ENCODE measurements at regions not wholly inside any gene's neighbourhood (a gene's known extent, or its start where the extent isn't known, plus 50 kb on each side); places are given as distances from the start of the nearest gene placed in this dataset.

DNA sequence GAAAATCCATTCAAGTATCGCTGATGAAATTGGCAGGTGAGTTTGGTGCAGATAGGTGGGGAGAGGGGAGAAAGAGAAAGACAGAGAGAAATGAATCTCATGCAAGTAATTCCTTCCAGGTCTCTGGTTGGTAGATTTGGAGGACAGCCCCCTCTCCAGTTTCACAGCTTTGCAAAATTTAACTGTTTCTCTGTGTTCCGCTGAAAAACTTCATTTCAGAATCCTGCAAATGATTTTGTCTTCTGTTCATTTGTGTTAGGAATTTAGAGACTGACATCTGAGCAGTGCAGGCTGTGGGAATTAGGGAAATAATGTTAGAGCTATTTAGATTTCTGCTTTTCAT is 328.5 kb downstream of the FBXW7 start:
- DNase-seq (ENCODE audit: extremely low spot score): no peak
- CTCF ChIA-PET: no interaction called here
- POLR2A ChIA-PET: no interaction called here
- TF ChIP-seq LEF1 (IDR thresholded peaks at IDR 0.05; ENCODE audit: borderline replicate concordance): no peak
- no peak for TF ChIP-seq FOXA1 (IDR thresholded peaks at IDR 0.05)
- TF ChIP-seq HDGF (IDR thresholded peaks at IDR 0.05; ENCODE audit: borderline replicate concordance): no peak
- TF ChIP-seq L3MBTL2 (conservative IDR thresholded peaks at IDR 0.05): no peak
- no peak for TF ChIP-seq FOXM1 (IDR thresholded peaks at IDR 0.05; ENCODE audit: borderline replicate concordance)
- TF ChIP-seq FOXK2 (IDR thresholded peaks at IDR 0.05): no peak
- no peak for TF ChIP-seq ELF4 (IDR thresholded peaks at IDR 0.05)
- no peak for TF ChIP-seq NFRKB (IDR thresholded peaks at IDR 0.05)
- TF ChIP-seq, protein P1, sequence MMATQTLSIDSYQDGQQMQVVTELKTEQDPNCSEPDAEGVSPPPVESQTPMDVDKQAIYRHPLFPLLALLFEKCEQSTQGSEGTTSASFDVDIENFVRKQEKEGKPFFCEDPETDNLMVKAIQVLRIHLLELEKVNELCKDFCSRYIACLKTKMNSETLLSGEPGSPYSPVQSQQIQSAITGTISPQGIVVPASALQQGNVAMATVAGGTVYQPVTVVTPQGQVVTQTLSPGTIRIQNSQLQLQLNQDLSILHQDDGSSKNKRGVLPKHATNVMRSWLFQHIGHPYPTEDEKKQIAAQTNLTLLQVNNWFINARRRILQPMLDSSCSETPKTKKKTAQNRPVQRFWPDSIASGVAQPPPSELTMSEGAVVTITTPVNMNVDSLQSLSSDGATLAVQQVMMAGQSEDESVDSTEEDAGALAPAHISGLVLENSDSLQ (IDR thresholded peaks at IDR 0.05): no peak
- no peak for TF ChIP-seq BHLHE40 (IDR thresholded peaks at IDR 0.05; ENCODE audit: borderline replicate concordance)
- TF ChIP-seq SP1 (IDR thresholded peaks at IDR 0.05): no peak

- ChIA-PET CTCF (no interaction called here), POLR2A (no interaction called here)
- TF ChIP-seq CTBP1 (IDR thresholded peaks at IDR 0.05; ENCODE audit: borderline replicate concordance) (no peak), ARNT (IDR thresholded peaks at IDR 0.05) (no peak), BHLHE40 (IDR thresholded peaks at IDR 0.05; ENCODE audit: borderline replicate concordance) (no peak), FOXA1 (IDR thresholded peaks at IDR 0.05) (no peak), FOXM1 (IDR thresholded peaks at IDR 0.05; ENCODE audit: borderline replicate concordance) (no peak), SP1 (IDR thresholded peaks at IDR 0.05) (no peak), FOXK2 (IDR thresholded peaks at IDR 0.05) (no peak), ZNF384 (IDR thresholded peaks at IDR 0.05) (no peak), L3MBTL2 (conservative IDR thresholded peaks at IDR 0.05) (no peak), NFRKB (IDR thresholded peaks at IDR 0.05) (no peak), ELF4 (IDR thresholded peaks at IDR 0.05) (no peak), TARDBP (IDR thresholded peaks at IDR 0.05) (no peak), SUZ12 (IDR thresholded peaks at IDR 0.05) (no peak), HDGF (IDR thresholded peaks at IDR 0.05; ENCODE audit: borderline replicate concordance) (no peak), LEF1 (IDR thresholded peaks at IDR 0.05; ENCODE audit: borderline replicate concordance) (no peak)
- TF ChIP-seq, protein P1 (IDR thresholded peaks at IDR 0.05): no peak
- DNase-seq (ENCODE audit: extremely low spot score): no peak
These were observed 329.1 kb downstream of the FBXW7 start for GRCh38 chr4:152206646-152207377.

GRCh38 chr4:152206185-152206584 is 329.7 kb downstream of the FBXW7 start:
- CTCF ChIA-PET: no interaction called here
- no peak for TF ChIP-seq CTBP1 (IDR thresholded peaks at IDR 0.05; ENCODE audit: borderline replicate concordance)
- no peak for TF ChIP-seq NFRKB (IDR thresholded peaks at IDR 0.05)
- no peak for TF ChIP-seq ZNF384 (IDR thresholded peaks at IDR 0.05)
- TF ChIP-seq L3MBTL2 (conservative IDR thresholded peaks at IDR 0.05): no peak
- TF ChIP-seq ELF4 (IDR thresholded peaks at IDR 0.05): no peak
- TF ChIP-seq, protein P1 (IDR thresholded peaks at IDR 0.05): no peak
- TF ChIP-seq SUZ12 (IDR thresholded peaks at IDR 0.05): no peak
- no peak for TF ChIP-seq BHLHE40 (IDR thresholded peaks at IDR 0.05; ENCODE audit: borderline replicate concordance)
- no peak for TF ChIP-seq TARDBP (IDR thresholded peaks at IDR 0.05)
- no peak for TF ChIP-seq ARNT (IDR thresholded peaks at IDR 0.05)
- TF ChIP-seq LEF1 (IDR thresholded peaks at IDR 0.05; ENCODE audit: borderline replicate concordance): no peak
- no peak for TF ChIP-seq FOXK2 (IDR thresholded peaks at IDR 0.05)
- no peak for TF ChIP-seq FOXM1 (IDR thresholded peaks at IDR 0.05; ENCODE audit: borderline replicate concordance)
- TF ChIP-seq HDGF (IDR thresholded peaks at IDR 0.05; ENCODE audit: borderline replicate concordance): no peak
- TF ChIP-seq SP1 (IDR thresholded peaks at IDR 0.05): no peak
- DNase-seq (ENCODE audit: extremely low spot score): no peak
- POLR2A ChIA-PET: no interaction called here

- DNase-seq (ENCODE audit: extremely low spot score): no peak
- no peak for TF ChIP-seq BHLHE40 (IDR thresholded peaks at IDR 0.05; ENCODE audit: borderline replicate concordance)
- TF ChIP-seq FOXM1 (IDR thresholded peaks at IDR 0.05; ENCODE audit: borderline replicate concordance): no peak
- no peak for TF ChIP-seq NFRKB (IDR thresholded peaks at IDR 0.05)
- no peak for TF ChIP-seq SP1 (IDR thresholded peaks at IDR 0.05)
- TF ChIP-seq HDGF (IDR thresholded peaks at IDR 0.05; ENCODE audit: borderline replicate concordance): no peak
- no peak for TF ChIP-seq FOXK2 (IDR thresholded peaks at IDR 0.05)
- TF ChIP-seq FOXA1 (IDR thresholded peaks at IDR 0.05): no peak
- TF ChIP-seq ARNT (IDR thresholded peaks at IDR 0.05): no peak
- no peak for TF ChIP-seq ELF4 (IDR thresholded peaks at IDR 0.05)
- TF ChIP-seq, protein P1 (IDR thresholded peaks at IDR 0.05): no peak
- no peak for TF ChIP-seq LEF1 (IDR thresholded peaks at IDR 0.05; ENCODE audit: borderline replicate concordance)
- no peak for TF ChIP-seq ZNF384 (IDR thresholded peaks at IDR 0.05)
- TF ChIP-seq SUZ12 (IDR thresholded peaks at IDR 0.05): no peak
- TF ChIP-seq TARDBP (IDR thresholded peaks at IDR 0.05): no peak
- ChIA-PET POLR2A (no interaction called here), CTCF (interaction anchor here (0.6 kb wide), 1 partner anchor 409 kb away, joined by 4 read pairs; no protein-coding TSS in a partner anchor)
These were observed 333.5 kb downstream of the FBXW7 start for GRCh38 chr4:152202415-152202814.

- DNase-seq (ENCODE audit: extremely low spot score): no peak
- CTCF ChIA-PET: interaction anchor here (0.6 to 0.7 kb wide), 2 partner anchors 79 to 150 kb away, joined by 3 to 4 read pairs; no protein-coding TSS in a partner anchor
- POLR2A ChIA-PET: no interaction called here
- TF ChIP-seq CTBP1 (IDR thresholded peaks at IDR 0.05; ENCODE audit: borderline replicate concordance) (no peak), FOXM1 (IDR thresholded peaks at IDR 0.05; ENCODE audit: borderline replicate concordance) (no peak), L3MBTL2 (conservative IDR thresholded peaks at IDR 0.05) (no peak), HDGF (IDR thresholded peaks at IDR 0.05; ENCODE audit: borderline replicate concordance) (no peak), ELF4 (IDR thresholded peaks at IDR 0.05) (no peak), SP1 (IDR thresholded peaks at IDR 0.05) (no peak), NFRKB (IDR thresholded peaks at IDR 0.05) (no peak), SUZ12 (IDR thresholded peaks at IDR 0.05) (no peak)
These were observed 335.2 kb downstream of the FBXW7 start for GRCh38 chr4:152200511-152201333.
